Ovary (tissue), 7 donors: ENCODE measurements at regions not wholly inside any gene's neighbourhood (a gene's known extent, or its start where the extent isn't known, plus 50 kb on each side); places are given as distances from the start of the nearest gene placed in this dataset.

Source experiments
- DNase-seq, 5 donors: peaks; one replicate each; pipeline ENCODE4 v3.0.0-alpha.2; 2019 to 2020
- H3K27ac ChIP-seq, 2 donors: fragments of 200-600 bp; one replicate each; pipeline versions ENCODE4 v1.5.1 to v1.8.0; 2019 to 2022
- H3K27me3 ChIP-seq: fragments of 200-600 bp; one replicate; pipeline ENCODE4 v1.8.0; 2022
- H3K36me3 ChIP-seq: fragments of 200-600 bp; sonication (generic); one replicate; pipeline ENCODE4 v1.5.1; 2019
- H3K4me1 ChIP-seq: one replicate; pipeline ENCODE4 v1.8.1; 2013; ENCODE audit warnings: mild to moderate bottlenecking, moderate library complexity; ENCODE audit not compliant: insufficient read depth
- H3K4me3 ChIP-seq: fragments of 200-600 bp; sonication (generic); one replicate; pipeline ENCODE4 v1.5.1; 2017
- H3K9me3 ChIP-seq, 2 donors: fragments of 200-600 bp in 1 of 2; sonication (generic) in 1 of 2; one replicate each; pipeline versions ENCODE4 v1.5.1 to v1.8.1; 2013 to 2019; ENCODE audit warnings: mild to moderate bottlenecking in 1 of 2, moderate library complexity in 1 of 2
- CTCF ChIP-seq, 3 donors: fragments of 450-650 bp in 2 of 3; fragments of 200-600 bp in 1 of 3; IDR thresholded peaks; one replicate each; pipeline versions ENCODE4 v1.5.1 to v1.8.0; 2016 to 2022; ENCODE audit warnings: antibody characterized with exemption in 3 of 3, mild to moderate bottlenecking in 1 of 3
- EP300 ChIP-seq: sonication (generic); formaldehyde crosslinking; IDR thresholded peaks from one replicate; pipeline ENCODE4 v1.6.1; 2017; ENCODE audit warnings: antibody characterized with exemption
- POLR2A ChIP-seq: fragments of 450-650 bp; IDR thresholded peaks from one replicate; pipeline ENCODE4 v1.6.1; 2017; ENCODE audit warnings: antibody characterized with exemption, mild to moderate bottlenecking, moderate library complexity
- WGBS, 3 donors: extraction: QIAGEN DNeasy Blood & Tissue Kit in 1 of 3; methylation state at CpG; one replicate each; pipeline versions ENCODE4 v1.1.5 to v1.1.7; 2013 to 2017; 5-methylcytosine and 5-hydroxymethylcytosine counted together
- intact Hi-C, 4 donors: fragments of 100-400 bp; cut with DNase I; formaldehyde crosslinking; loops; one replicate each; pipeline versions ENCODE4 v1.11.0 to v1.15.1; 2022 to 2023
- donor health status: DM: no; HTN: no; CAD: no; lungs with moderate emphysema.
- donor health status: DM: no; HTN: no; CAD: no.
- donor health status: Bipolar disorder and iron deficiency.
- donor health status: DM: no; HTN: no; CAD: no.
- donor health status: DM: yes; HTN: yes; CAD: no.

- intact Hi-C loops, result loop anchor here in 1 of 4 donors (5.0 kb wide), 1 partner anchor 1876 kb away; no protein-coding TSS in a partner anchor
- Histone ChIP-seq H3K4me3 (no peak overlapping the region), H3K36me3 (no peaks in the 10 kb centered on the region), H3K27me3 (no peaks in the 10 kb centered on the region), H3K9me3 (no peaks in the 10 kb centered on the region), H3K4me1 (no peaks in the 10 kb centered on the region), H3K27ac (no peak overlapping the region)
- no peak for TF ChIP-seq EP300
- DNase-seq, result no peak
- 84 to 91% (median 89%) methylated on average over 1 of the region's 1 CpG for WGBS, 3 donors
Observed at GRCh38 chr12:76241371-76241770, 106.8 kb downstream of the BBS10 start.

DNA sequence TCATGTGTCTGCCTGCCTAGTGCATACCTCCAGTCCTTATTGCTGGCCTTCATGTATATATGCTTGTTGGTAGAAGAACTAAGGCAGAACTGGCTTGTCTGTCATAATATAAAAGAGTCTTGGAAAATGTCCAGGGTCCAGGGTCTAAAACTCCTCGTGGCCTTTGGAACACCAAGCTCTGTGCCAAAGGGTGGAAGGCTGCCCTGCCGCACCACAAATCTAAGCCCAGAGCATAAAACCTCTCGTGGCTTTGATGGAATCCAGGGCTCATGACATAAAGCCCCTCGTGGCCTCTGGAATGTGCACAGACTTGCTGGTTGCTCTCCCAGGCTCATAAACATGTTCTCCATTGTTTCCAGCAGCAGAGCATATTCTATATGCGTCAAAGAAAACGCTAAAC lies 107.9 kb downstream of the BBS10 start:
- H3K27ac ChIP-seq, result no peak overlapping the region
- H3K27me3 ChIP-seq, result no peaks in the 10 kb centered on the region
- no peak for DNase-seq
- TF ChIP-seq EP300 (no peak), CTCF (IDR thresholded peaks at IDR 0.05) (no peak), POLR2A (no peak)
- H3K4me3 ChIP-seq, result no peak overlapping the region
- H3K9me3 ChIP-seq, result no peaks in the 10 kb centered on the region
- 74 to 80% (median 76%) methylated on average over 6 of the region's 6 CpGs for WGBS, 3 donors
- H3K36me3 ChIP-seq, result no peaks in the 10 kb centered on the region
- H3K4me1 ChIP-seq, result no peaks in the 10 kb centered on the region
- intact Hi-C loops, result loop anchor here in 1 of 4 donors (5.0 kb wide), 1 partner anchor 1877 kb away; no protein-coding TSS in a partner anchor

DNA sequence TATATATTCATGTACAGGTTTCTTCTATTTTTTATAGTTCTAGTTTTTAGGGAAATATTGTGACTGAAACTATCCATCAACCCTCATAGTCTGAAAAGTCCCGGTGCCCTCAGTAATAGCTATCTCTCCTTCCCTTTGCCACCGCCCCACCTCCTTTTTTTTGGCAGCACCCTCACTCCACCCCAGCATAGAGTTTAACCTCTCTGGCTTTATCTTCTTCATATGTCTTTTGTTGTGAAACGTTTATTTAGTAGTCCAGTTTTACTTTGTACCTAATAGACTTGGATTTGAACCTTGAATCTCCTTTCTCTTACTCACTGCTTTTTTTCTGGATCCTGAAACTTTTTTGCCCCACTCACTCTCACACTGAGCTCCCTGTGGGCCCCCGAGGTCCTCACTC lies 109.5 kb downstream of the BBS10 start:
- Histone ChIP-seq H3K27me3 (no peaks in the 10 kb centered on the region), H3K4me1 (no peaks in the 10 kb centered on the region), H3K27ac (no peak overlapping the region), H3K36me3 (no peaks in the 10 kb centered on the region), H3K9me3 (no peaks in the 10 kb centered on the region), H3K4me3 (no peak overlapping the region)
- 78 to 84% (median 79%) methylated on average over 4 of the region's 4 CpGs for WGBS, 3 donors
- no peak for DNase-seq
- no peak for TF ChIP-seq EP300
- TF ChIP-seq POLR2A, result no peak
- no peak for TF ChIP-seq CTCF (IDR thresholded peaks at IDR 0.05)
- intact Hi-C loops, result no loop called here

GRCh38 chr12:76237086-76237701 lies 111.0 kb downstream of the BBS10 start:
- TF ChIP-seq EP300 (no peak), POLR2A (no peak), CTCF (IDR thresholded peaks at IDR 0.05) (no peak)
- no peak overlapping the region for H3K27ac ChIP-seq
- no peaks in the 10 kb centered on the region for H3K36me3 ChIP-seq
- H3K27me3 ChIP-seq, result no peaks in the 10 kb centered on the region
- H3K4me1 ChIP-seq, result no peaks in the 10 kb centered on the region
- H3K9me3 ChIP-seq, result no peaks in the 10 kb centered on the region
- DNase-seq, result no peak
- intact Hi-C loops, result no loop called here
- WGBS, 3 donors, result 83 to 88% (median 83%) methylated on average over 7 of the region's 7 CpGs
- H3K4me3 ChIP-seq, result no peak overlapping the region

GRCh38 chr12:76236640-76237039 lies 111.6 kb downstream of the BBS10 start:
- no peaks in the 10 kb centered on the region for H3K27me3 ChIP-seq
- DNase-seq, result no peak
- H3K4me1 ChIP-seq, result no peaks in the 10 kb centered on the region
- intact Hi-C loops, result no loop called here
- 76 to 84% (median 78%) methylated on average over 7 of the region's 7 CpGs for WGBS, 3 donors
- no peak overlapping the region for H3K4me3 ChIP-seq
- no peaks in the 10 kb centered on the region for H3K36me3 ChIP-seq
- no peak overlapping the region for H3K27ac ChIP-seq
- no peaks in the 10 kb centered on the region for H3K9me3 ChIP-seq
- TF ChIP-seq EP300 (no peak), POLR2A (no peak), CTCF (IDR thresholded peaks at IDR 0.05) (no peak)
